GM21529 (cell line): ENCODE measurements at regions not wholly inside any gene's neighbourhood (a gene's known extent, or its start where the extent isn't known, plus 50 kb on each side); places are given as distances from the start of the nearest gene placed in this dataset.

ENCODE experiments used
- ATAC-seq: cut with Tn5 transposase; IDR thresholded peaks from one replicate; pipeline ENCODE4 v1.9.1; 2021; ENCODE audit not compliant: unreplicated experiment

DNA sequence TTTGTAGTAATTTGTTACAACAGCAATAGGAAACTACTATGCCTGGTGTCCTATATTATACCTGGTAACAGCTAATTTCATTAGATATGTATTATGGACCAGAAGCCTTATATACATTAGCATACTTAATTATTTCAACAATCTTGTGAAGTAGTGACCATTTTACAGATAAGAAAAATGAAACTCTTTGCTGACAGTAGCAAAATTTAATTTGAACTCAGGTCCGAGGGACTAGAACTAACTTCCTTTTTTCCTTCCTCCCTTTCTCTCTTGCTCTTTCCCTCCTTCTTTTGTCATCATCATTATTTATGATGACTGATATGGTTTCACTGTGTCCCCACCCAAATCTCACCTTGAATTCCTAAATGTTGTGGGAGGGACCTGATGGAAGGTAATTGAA, 482.0 kb downstream of the SNAPC1 start:
- ATAC-seq, result no peak

GRCh38 chr14:62247266-62247665, 485.0 kb downstream of the SNAPC1 start:
- no peak for ATAC-seq

- ATAC-seq, result no peak
Observed at GRCh38 chr14:62251237-62251636, 489.0 kb downstream of the SNAPC1 start.

DNA sequence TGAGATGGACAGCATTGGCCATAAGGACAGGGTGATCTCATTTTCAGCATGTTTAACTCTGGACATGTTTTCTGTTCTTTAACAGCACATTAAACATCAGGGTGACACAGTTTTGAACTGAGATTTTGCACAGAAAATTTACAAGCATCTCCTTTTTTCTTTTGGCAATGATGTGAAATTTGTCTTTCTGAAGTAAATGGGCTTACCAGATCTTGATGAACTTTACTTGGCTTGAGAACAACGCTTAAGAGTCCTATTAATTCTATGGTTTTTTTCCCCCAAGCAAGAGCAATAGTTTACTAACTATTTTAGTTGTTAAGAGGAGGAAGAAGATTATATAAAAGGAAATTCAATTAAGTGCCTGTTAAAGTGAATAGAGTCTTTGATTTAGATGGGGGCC, 491.0 kb downstream of the SNAPC1 start:
- ATAC-seq, result no peak

GRCh38 chr14:62253911-62254310, 491.7 kb downstream of the SNAPC1 start:
- no peak for ATAC-seq

- ATAC-seq, result no peak
Observed at GRCh38 chr14:62269204-62269603, 507.0 kb downstream of the SNAPC1 start.

DNA sequence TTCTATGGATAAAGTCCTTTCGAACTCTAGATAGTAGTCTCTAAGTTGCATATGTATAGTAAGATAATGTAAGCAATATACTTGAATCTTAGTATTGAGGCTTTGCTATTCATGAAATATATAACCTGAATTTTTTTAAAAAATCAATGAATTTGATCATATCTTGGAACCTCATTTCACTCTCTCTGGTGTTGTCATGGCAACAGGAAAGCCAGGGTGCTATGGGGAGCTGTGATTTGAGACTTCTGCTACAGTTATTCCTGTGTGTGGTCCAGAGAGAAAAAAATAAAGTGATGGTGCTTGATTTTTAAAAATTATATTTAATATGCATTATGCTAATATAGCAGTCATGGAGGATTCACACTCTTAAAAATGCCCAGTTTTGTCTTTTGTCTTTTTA, 508.0 kb downstream of the SNAPC1 start:
- no peak for ATAC-seq

DNA sequence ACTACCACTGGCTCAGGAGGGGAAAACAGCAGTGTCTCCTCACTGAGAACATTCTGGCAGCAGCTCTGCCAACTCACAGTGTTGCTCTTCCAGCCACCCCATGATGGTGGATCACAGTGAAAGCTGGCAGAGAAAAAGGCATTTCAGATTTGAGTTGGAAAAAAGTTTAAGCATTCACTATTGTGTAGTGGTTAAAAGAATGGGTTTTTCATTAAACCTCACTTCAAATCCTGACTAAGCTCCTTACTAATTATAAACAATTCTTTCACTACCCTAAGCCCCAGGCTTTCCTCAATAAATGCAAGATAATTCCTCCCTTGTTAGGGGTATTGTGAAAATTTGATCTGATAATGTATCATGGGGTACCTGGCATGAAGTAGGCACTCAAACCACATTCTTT, 518.1 kb downstream of the SNAPC1 start:
- no peak for ATAC-seq

GRCh38 chr14:62283837-62284236, 521.6 kb downstream of the SNAPC1 start:
- ATAC-seq, result no peak

DNA sequence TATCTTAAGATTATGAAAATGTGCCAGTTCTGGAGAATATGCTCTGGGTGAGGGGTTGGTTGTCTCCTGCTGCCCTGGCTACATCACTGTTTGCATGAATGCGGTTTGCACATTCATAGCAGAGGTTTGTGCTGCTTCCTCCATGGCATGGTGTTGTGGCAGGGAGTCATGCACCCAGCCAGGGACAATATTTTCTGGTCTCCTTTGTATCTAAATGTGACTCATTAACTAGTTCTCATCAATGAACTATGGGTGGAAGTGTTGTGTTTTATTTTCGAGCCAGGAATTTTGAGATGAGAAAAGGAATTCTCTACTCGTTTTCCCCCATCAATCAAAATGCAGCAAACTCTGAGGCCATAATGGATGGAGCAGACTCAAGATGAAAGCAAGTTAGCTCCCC, 527.3 kb downstream of the SNAPC1 start:
- no peak for ATAC-seq

- ATAC-seq, result no peak
Observed at GRCh38 chr14:62301080-62301479, 538.9 kb downstream of the SNAPC1 start.

DNA sequence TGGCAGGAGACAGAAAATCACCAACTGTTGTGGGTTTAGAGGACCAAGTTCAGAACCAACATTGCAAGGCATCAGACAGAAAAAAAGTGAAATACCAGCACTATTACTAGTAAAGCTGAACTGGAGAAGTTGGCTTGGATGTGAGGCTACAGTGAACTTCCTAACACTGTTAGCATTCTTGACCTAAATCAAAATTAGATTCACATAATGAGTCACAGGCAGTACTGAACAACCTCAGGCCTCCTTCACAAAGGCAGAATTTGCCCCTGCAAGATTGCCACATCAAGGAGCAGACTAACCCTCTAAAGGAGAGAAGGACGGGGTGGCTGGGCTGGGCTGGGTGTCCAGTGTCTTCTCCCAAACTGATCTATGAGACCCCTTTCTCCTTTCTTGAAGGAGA, 539.7 kb downstream of the SNAPC1 start:
- ATAC-seq, result no peak

- no peak for ATAC-seq
Observed at GRCh38 chr14:62303437-62303836, 541.2 kb downstream of the SNAPC1 start.

DNA sequence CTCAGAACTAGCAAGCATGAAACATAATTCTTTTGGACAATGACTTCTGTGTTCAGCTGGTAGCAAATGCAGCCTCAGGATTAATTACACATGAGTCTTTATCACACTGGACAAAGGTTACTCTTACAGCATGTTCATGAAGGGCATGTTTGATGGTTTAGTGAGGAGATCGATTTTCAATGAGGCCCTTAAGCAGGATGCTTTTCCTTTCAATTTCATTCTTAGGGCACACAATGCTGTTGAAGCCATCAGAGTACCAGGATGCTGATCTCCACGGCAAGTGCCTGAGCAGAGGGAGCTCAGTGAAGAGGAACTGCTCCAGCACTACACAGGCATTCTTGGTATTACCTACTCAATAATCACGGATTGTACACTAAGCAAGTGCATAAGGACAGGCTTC, 542.0 kb downstream of the SNAPC1 start:
- no peak for ATAC-seq

DNA sequence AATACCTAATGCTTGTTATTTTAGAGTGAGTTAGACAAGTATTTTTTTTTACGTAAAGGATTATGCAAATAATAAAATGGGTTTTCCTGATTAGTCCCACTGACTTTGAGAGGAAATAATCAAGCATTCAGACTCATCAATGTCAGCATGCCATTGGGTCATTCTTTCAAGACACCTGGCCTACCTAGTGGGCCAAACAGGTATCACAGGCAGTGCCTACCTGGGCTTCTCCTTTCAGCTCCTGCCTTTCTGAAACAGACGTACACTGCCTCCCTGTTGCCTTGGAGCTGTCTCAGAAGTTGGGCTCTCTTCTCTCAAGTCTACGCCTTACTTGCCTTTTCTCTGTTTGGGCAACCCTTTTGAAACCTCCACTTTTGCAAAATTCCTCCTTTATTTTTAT, 545.6 kb downstream of the SNAPC1 start:
- ATAC-seq, result no peak

DNA sequence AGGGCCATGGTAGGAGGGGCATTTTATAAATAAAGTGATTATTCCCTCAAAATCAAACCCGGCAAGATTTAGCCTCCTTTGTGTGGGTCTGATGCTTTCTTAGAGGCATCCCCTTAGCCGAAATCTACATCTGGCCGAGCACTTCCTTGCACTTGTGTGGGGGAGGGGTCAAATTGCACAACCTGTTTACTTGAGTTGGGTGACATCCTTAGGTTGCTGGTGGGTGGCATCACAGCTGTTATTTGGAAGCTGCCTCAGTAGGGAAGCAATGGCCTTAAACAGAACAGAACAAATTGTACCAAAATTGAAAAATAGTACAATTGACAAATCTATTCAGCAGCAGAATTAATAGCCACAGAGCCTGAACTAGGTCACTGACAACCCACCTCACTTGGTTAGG, 546.1 kb downstream of the SNAPC1 start:
- ATAC-seq, result no peak

DNA sequence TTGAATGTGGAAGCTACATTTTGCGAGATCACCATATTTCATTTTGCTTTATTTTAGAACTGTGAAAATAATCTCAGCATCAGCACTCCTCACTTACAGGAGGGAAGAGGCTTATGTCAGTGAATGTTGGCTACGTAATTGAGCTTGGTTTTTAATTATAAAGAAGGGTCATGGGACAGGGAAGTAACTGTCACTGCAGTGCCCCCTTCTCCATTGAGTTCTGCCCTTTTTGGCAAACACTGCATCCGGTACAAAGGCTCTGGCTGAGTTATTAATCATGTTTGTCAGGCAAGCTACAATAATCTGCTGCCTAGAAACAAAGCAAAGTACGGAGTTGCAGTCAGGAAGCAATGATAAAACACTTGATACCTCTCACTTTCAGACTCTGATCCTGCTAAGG, 546.7 kb downstream of the SNAPC1 start:
- no peak for ATAC-seq

DNA sequence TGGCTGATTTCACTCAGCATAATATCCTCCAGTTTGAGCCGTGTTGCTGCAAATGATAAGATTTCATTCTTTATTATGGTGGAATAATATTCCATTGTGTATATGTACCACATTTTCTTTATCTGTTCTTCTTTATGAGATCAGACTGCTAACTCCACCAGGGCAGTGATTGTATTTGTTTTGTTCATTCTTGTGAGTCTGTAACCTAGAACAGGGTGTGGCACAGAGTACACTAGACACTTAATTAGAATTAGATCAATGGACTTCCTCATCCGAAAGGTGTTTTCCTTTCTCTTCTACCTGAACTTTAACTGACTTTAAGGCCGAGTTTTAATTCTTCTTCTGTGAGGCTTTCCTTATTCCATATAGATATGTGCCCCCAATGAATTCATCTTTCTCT, 551.0 kb downstream of the SNAPC1 start:
- ATAC-seq, result no peak

- ATAC-seq, result no peak
Observed at GRCh38 chr14:62314221-62314620, 552.0 kb downstream of the SNAPC1 start.

- ATAC-seq, result no peak
Observed at GRCh38 chr14:62314871-62315270, 552.7 kb downstream of the SNAPC1 start.

DNA sequence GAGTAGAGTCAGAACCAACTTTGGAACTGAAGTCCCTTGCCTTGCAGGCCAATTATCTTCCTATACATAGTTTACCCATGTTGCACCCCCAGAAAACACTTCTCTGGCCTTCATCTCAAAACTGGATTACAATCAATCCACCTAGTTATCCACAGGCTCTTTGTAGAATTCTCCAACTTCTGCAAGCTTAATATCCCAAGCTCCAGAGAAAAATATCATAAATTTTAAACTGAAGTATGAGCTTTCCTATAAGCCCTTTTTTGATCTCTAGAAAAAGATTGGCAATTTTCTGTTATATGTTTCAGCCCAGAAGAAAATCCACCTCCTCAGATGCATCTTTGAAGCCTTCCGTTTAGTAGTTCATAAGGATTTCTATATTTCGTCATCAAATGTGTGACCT, 553.4 kb downstream of the SNAPC1 start:
- no peak for ATAC-seq

DNA sequence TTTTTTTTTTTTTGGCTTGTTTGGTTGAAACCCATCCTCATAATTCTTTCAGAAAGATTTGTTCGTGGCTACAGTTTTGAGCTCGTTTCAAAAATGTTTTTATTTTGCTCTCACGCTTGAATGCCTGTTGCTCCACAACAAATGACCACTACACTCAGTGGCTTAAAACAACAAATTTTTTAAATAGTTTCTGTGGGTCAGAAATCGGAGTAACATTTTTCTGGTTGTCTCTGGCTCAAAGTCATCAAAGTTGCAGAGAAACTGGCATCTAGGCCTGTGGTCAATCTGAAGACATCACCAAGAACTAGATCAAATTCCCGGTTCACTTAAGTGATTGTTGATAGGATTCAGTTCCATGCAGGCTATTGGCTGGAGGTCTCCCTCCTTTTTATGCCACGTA, 560.0 kb downstream of the SNAPC1 start:
- ATAC-seq, result no peak

DNA sequence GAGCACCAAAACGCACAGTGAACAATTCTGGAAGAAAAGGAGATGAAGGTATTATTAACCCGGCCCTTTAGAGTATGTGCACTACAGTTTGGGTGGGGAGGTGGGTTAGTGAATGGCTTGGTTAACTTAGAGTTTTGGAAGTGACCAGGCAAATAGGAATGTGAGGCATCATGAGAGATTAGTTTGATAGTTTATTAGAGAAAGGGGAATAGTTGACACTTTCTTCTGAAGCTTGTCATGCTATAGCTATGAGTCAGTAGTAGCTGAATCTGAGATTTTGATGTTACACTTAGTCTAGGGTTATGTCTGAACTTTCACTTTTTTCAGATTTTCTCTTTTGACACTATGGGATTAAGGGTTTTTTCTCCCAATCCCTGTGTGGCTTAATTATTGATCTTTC, 567.2 kb downstream of the SNAPC1 start:
- ATAC-seq, result no peak

DNA sequence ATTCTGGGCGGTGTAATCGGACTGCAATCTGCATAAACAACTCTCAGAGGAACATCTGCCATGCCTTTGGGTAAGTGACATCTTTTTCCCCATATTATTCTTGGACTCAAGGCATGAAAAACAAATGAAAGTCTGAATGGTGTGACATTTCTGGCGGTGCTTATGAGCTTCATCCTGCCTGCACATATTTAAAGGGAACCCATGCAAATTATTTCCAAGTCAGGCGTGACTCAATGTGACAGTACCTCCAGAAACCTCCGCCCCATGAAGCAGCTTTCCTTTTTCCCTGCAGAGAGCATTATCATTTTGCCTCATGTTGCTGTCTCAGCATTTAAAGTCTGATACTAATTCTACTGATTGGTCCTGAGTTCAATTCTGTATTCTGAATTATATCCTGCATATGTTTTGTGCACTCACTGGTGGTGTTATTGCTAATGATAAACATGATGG, 585.4 kb downstream of the SNAPC1 start:
- no peak for ATAC-seq
